HL-60 (cell line): ENCODE measurements at regions not wholly inside any gene's neighbourhood (a gene's known extent, or its start where the extent isn't known, plus 50 kb on each side); places are given as distances from the start of the nearest gene placed in this dataset.

ENCODE experiments used
- DNase-seq, 2 experiments: peaks; one replicate each; pipeline ENCODE4 v3.0.0-alpha.2; 2010 to 2020; ENCODE audit warnings: low read depth in 1 of 2, low spot score in 1 of 2
- H3K27ac ChIP-seq: fragments of 250-450 bp; sonication (Bioruptor Pico); replicated peaks from 2 replicates; pipeline ENCODE4 v1.5.1; 2020; ENCODE audit warnings: mild to moderate bottlenecking, moderate library complexity
- H3K27me3 ChIP-seq: fragments of 250-450 bp; sonication (Bioruptor Pico); 2 replicates; pipeline ENCODE4 v1.5.1; 2021; ENCODE audit warnings: mild to moderate bottlenecking, moderate library complexity; ENCODE audit not compliant: insufficient read depth, poor library complexity, severe bottlenecking
- H3K4me3 ChIP-seq: replicated peaks from 2 replicates; pipeline ENCODE4 v1.5.1; 2011; ENCODE audit warnings: mild to moderate bottlenecking, control low read depth, low read length; ENCODE audit not compliant: insufficient read depth
- GABPA ChIP-seq: IDR thresholded peaks from 2 replicates; pipeline ENCODE4 v1.6.1; 2012; ENCODE audit warnings: low read depth
- POLR2AphosphoS5 ChIP-seq: IDR thresholded peaks from 2 replicates; pipeline ENCODE4 v1.6.1; 2012; ENCODE audit warnings: low read depth
- SPI1 ChIP-seq: IDR thresholded peaks from 2 replicates; pipeline ENCODE4 v1.6.1; 2012; ENCODE audit warnings: low read depth, mild to moderate bottlenecking, borderline replicate concordance
- TF ChIP-seq, protein P1 (sequence below): IDR thresholded peaks from 2 replicates; pipeline ENCODE4 v1.6.1; 2012; ENCODE audit warnings: low read depth; ENCODE audit not compliant: insufficient replicate concordance
- TF ChIP-seq, protein P2 (sequence below): IDR thresholded peaks from one replicate; pipeline ENCODE4 v1.5.1; 2011; ENCODE audit warnings: low read length, control low read depth, inconsistent platforms; ENCODE audit not compliant: insufficient read depth

DNA sequence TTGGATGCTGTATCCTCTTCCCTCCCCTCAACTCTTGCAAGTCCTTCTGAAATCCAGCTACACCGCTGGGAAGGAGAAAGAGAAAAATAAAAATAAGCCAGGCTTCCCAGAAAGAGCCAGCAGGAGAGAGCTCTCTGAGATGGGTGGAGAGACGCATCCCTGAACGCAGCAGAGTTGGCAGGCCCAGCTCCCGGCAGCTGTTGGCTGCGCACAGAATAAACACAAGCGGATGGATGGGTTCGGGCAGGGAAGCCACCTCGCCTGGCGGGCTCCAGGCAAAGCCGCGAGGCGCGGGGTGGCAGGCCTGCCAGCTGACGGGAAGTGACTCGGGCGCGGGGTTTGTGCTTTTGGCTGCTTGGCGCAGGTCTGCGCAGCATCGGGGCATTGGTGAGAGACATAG is 537.7 kb downstream of the MIAT start:
- H3K27ac ChIP-seq = no peak overlapping the region
- no peak for TF ChIP-seq POLR2AphosphoS5
- TF ChIP-seq, protein P1, sequence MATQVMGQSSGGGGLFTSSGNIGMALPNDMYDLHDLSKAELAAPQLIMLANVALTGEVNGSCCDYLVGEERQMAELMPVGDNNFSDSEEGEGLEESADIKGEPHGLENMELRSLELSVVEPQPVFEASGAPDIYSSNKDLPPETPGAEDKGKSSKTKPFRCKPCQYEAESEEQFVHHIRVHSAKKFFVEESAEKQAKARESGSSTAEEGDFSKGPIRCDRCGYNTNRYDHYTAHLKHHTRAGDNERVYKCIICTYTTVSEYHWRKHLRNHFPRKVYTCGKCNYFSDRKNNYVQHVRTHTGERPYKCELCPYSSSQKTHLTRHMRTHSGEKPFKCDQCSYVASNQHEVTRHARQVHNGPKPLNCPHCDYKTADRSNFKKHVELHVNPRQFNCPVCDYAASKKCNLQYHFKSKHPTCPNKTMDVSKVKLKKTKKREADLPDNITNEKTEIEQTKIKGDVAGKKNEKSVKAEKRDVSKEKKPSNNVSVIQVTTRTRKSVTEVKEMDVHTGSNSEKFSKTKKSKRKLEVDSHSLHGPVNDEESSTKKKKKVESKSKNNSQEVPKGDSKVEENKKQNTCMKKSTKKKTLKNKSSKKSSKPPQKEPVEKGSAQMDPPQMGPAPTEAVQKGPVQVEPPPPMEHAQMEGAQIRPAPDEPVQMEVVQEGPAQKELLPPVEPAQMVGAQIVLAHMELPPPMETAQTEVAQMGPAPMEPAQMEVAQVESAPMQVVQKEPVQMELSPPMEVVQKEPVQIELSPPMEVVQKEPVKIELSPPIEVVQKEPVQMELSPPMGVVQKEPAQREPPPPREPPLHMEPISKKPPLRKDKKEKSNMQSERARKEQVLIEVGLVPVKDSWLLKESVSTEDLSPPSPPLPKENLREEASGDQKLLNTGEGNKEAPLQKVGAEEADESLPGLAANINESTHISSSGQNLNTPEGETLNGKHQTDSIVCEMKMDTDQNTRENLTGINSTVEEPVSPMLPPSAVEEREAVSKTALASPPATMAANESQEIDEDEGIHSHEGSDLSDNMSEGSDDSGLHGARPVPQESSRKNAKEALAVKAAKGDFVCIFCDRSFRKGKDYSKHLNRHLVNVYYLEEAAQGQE = no peak
- no peak for TF ChIP-seq GABPA
- TF ChIP-seq, protein P2, sequence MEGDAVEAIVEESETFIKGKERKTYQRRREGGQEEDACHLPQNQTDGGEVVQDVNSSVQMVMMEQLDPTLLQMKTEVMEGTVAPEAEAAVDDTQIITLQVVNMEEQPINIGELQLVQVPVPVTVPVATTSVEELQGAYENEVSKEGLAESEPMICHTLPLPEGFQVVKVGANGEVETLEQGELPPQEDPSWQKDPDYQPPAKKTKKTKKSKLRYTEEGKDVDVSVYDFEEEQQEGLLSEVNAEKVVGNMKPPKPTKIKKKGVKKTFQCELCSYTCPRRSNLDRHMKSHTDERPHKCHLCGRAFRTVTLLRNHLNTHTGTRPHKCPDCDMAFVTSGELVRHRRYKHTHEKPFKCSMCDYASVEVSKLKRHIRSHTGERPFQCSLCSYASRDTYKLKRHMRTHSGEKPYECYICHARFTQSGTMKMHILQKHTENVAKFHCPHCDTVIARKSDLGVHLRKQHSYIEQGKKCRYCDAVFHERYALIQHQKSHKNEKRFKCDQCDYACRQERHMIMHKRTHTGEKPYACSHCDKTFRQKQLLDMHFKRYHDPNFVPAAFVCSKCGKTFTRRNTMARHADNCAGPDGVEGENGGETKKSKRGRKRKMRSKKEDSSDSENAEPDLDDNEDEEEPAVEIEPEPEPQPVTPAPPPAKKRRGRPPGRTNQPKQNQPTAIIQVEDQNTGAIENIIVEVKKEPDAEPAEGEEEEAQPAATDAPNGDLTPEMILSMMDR = no peak
- TF ChIP-seq SPI1 = no peak
- no peaks in the 10 kb centered on the region for H3K27me3 ChIP-seq
- H3K4me3 ChIP-seq = no peak overlapping the region
- no peak for DNase-seq

DNA sequence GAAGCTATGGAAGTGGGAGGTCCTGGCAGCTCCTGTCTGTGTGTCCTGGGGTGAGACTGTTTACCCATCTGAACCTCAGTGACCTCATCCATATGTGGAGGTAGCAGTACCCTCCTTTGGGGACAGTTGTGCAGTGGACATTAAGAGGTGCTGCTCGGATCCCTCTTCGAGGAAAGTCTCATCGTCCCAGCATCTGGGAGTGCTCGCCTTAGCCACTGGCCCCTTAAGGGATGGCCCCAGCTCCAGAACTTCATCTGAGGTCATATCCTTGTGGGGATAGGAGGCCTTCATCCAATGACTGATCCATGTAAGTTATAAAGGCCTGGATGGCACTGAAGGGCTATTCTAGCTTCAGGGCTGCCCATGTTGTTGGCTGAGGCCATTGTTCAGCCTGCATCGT is 538.1 kb downstream of the MIAT start:
- DNase-seq = no peak
- Histone ChIP-seq H3K27ac (no peak overlapping the region), H3K27me3 (no peaks in the 10 kb centered on the region), H3K4me3 (no peak overlapping the region)
- TF ChIP-seq, protein P2 = no peak

DNA sequence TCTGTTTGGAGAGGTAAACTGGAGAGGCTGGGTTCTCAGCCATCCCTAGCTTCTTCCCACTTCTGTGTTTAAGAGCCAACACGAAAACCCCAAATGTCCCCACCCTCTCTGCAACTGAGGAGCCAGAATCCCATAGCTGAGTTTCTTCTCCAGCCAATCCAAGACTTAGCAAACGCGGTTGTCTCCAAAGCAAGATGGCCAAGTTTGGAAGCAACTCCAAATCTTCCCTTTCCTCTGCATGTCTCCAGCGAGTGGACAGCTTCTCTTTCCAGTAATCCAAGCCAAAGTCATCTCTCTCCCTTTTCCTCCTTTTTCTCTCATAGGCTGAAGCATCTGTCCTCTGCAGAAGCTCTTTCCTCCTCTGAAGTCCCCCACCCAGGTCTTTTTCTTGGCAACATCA is 539.2 kb downstream of the MIAT start:
- no peak overlapping the region for H3K27ac ChIP-seq
- H3K27me3 ChIP-seq = no peaks in the 10 kb centered on the region
- TF ChIP-seq SPI1 (no peak), POLR2AphosphoS5 (no peak), GABPA (no peak)
- TF ChIP-seq, protein P1 = no peak
- TF ChIP-seq, protein P2 = no peak
- DNase-seq = no peak
- no peak overlapping the region for H3K4me3 ChIP-seq

DNA sequence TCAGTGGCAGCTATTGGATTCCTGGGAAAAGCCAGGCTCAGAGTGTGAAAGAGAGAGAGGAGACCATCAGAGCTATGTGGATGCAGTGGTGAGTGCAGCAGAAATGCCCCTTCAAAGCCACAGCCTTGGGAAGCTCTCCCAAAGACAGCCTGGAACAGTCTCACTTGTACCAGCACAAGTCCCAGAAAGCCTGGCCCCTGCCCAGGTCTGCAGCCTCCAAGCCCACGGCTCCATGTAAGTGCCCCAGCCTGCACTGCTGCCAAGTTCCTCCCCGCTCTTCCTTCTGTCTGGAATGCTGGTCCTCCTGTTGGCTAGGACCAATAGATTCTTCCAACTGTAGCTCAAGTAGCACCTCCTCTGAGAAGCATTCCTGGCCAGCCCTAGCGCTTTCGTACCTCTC is 539.7 kb downstream of the MIAT start:
- no peak for DNase-seq
- Histone ChIP-seq H3K27ac (no peak overlapping the region), H3K4me3 (no peak overlapping the region), H3K27me3 (no peaks in the 10 kb centered on the region)
- TF ChIP-seq SPI1 (no peak), POLR2AphosphoS5 (no peak), GABPA (no peak)
- TF ChIP-seq, protein P2 = no peak
- TF ChIP-seq, protein P1 = no peak
